MM.1S (cell line): ENCODE measurements at regions not wholly inside any gene's neighbourhood (a gene's known extent, or its start where the extent isn't known, plus 50 kb on each side); places are given as distances from the start of the nearest gene placed in this dataset.

Source experiments
- DNase-seq: peaks from one replicate; pipeline ENCODE4 v3.0.0-alpha.2; 2015
- H2AFZ ChIP-seq: fragments of 300-600 bp; sonication (generic); 2 replicates; pipeline ENCODE4 v1.6.0; 2016; ENCODE audit warnings: antibody characterized with exemption, low read length
- H3F3A ChIP-seq: fragments of 300-600 bp; sonication (generic); 2 replicates; pipeline ENCODE4 v1.6.1; 2016; ENCODE audit warnings: mild to moderate bottlenecking, antibody characterized with exemption, low read length, moderate library complexity, mixed read lengths; ENCODE audit not compliant: insufficient read depth
- H3K27ac ChIP-seq: fragments of 300-600 bp; sonication (generic); 2 replicates; pipeline ENCODE4 v1.5.1; 2016; ENCODE audit warnings: mild to moderate bottlenecking, low read length
- H3K27me3 ChIP-seq: fragments of 300-600 bp; sonication (generic); replicated peaks from 2 replicates; pipeline ENCODE4 v1.6.0; 2016; ENCODE audit warnings: low read length; ENCODE audit not compliant: insufficient read depth
- H3K36me3 ChIP-seq: fragments of 300-600 bp; sonication (generic); replicated peaks from 2 replicates; pipeline ENCODE4 v1.6.1; 2016; ENCODE audit warnings: mild to moderate bottlenecking, low read length, mixed read lengths; ENCODE audit not compliant: insufficient read depth
- H3K4me1 ChIP-seq: fragments of 300-600 bp; sonication (generic); 2 replicates; pipeline ENCODE4 v1.6.1; 2016; ENCODE audit warnings: low read length, mixed read lengths
- H3K4me2 ChIP-seq: fragments of 300-600 bp; sonication (generic); 2 replicates; pipeline ENCODE4 v1.6.0; 2016; ENCODE audit warnings: low read depth, low read length
- H3K4me3 ChIP-seq: fragments of 300-600 bp; sonication (generic); 2 replicates; pipeline ENCODE4 v1.5.1; 2016; ENCODE audit warnings: low read length, mixed read lengths
- H3K79me2 ChIP-seq: fragments of 300-600 bp; sonication (generic); 2 replicates; pipeline ENCODE4 v1.6.1; 2016; ENCODE audit warnings: mixed run types, low read length, mixed read lengths
- H3K9ac ChIP-seq: fragments of 300-600 bp; sonication (generic); 2 replicates; pipeline ENCODE4 v1.6.1; 2016; ENCODE audit warnings: low read length, mixed read lengths
- H3K9me2 ChIP-seq: fragments of 300-600 bp; sonication (generic); replicated peaks from 2 replicates; pipeline ENCODE4 v1.6.1; 2016; ENCODE audit warnings: mild to moderate bottlenecking, low read length, mixed read lengths; ENCODE audit not compliant: insufficient read depth
- H3K9me3 ChIP-seq: fragments of 300-600 bp; sonication (generic); replicated peaks from 2 replicates; pipeline ENCODE4 v1.6.1; 2016; ENCODE audit warnings: mild to moderate bottlenecking, low read length, mixed read lengths; ENCODE audit not compliant: insufficient read depth
- H4K20me1 ChIP-seq: fragments of 300-600 bp; sonication (generic); 2 replicates; pipeline ENCODE4 v1.6.1; 2016; ENCODE audit warnings: mild to moderate bottlenecking, low read length, moderate library complexity, mixed read lengths; ENCODE audit not compliant: insufficient read depth
- CTCF ChIP-seq: fragments of 300-600 bp; sonication (generic); IDR thresholded peaks from 2 replicates; pipeline ENCODE4 v1.5.1; 2016; ENCODE audit warnings: antibody characterized with exemption, low read length, mixed read lengths
- EZH2 ChIP-seq: fragments of 300-600 bp; sonication (generic); optimal IDR thresholded peaks from 2 replicates; pipeline ENCODE3; 2017; ENCODE audit warnings: low read depth, mild to moderate bottlenecking, antibody characterized with exemption, low read length, mixed read lengths
- EZH2phosphoT487 ChIP-seq: fragments of 300-600 bp; sonication (generic); IDR thresholded peaks from 2 replicates; pipeline ENCODE4 v1.6.1; 2018; ENCODE audit warnings: antibody characterized with exemption, low read length

DNA sequence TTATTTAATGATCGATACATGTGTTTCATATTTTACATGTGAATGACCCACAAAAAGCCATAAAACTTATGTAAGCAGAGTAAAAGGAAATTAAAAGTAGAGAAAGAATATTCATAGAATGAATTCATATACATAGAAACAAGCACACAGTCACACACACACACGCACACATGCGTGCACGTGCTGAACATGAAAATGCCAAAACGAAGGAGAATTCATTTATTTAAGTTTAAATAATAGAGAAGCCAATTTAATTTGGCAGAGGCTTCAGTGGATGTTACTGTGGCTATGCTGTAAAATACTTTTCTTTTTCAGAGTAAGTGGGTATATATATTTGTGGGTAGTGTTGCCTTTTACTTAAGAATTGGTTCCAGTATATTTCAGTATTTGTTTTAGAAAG, 145.0 kb upstream of the C21orf91 start:
- H3K9me2 ChIP-seq = no peaks in the 10 kb centered on the region
- no peaks in the 10 kb centered on the region for H3K79me2 ChIP-seq
- H3K27ac ChIP-seq = no peak overlapping the region
- H3F3A ChIP-seq = no peaks in the 10 kb centered on the region
- H3K36me3 ChIP-seq = no peaks in the 10 kb centered on the region
- TF ChIP-seq EZH2phosphoT487 (no peak), CTCF (no peak), EZH2 (no peak)
- H2AFZ ChIP-seq = no peak overlapping the region
- H3K9me3 ChIP-seq = no peaks in the 10 kb centered on the region
- H3K9ac ChIP-seq = no peak overlapping the region
- H3K4me1 ChIP-seq = no peaks in the 10 kb centered on the region
- no peak for DNase-seq
- no peaks in the 10 kb centered on the region for H4K20me1 ChIP-seq
- H3K4me2 ChIP-seq = no peak overlapping the region
- no peak overlapping the region for H3K4me3 ChIP-seq
- no peaks in the 10 kb centered on the region for H3K27me3 ChIP-seq

- Histone ChIP-seq H3K4me1 (no peaks in the 10 kb centered on the region), H3K36me3 (no peaks in the 10 kb centered on the region), H3K9me2 (no peaks in the 10 kb centered on the region), H3K4me2 (no peak overlapping the region), H2AFZ (no peak overlapping the region), H3K4me3 (no peak overlapping the region), H3K9ac (no peak overlapping the region), H3K27me3 (no peaks in the 10 kb centered on the region), H3K27ac (no peak overlapping the region), H4K20me1 (no peaks in the 10 kb centered on the region), H3K9me3 (no peaks in the 10 kb centered on the region), H3K79me2 (no peaks in the 10 kb centered on the region), H3F3A (no peaks in the 10 kb centered on the region)
- no peak for TF ChIP-seq EZH2
- TF ChIP-seq EZH2phosphoT487 = no peak
- no peak for TF ChIP-seq CTCF
- DNase-seq = no peak
These were observed 131.4 kb upstream of the C21orf91 start for GRCh38 chr21:17950591-17950990.

GRCh38 chr21:17949421-17949820, 130.3 kb upstream of the C21orf91 start:
- no peak for DNase-seq
- no peak overlapping the region for H3K9ac ChIP-seq

GRCh38 chr21:17947531-17947930, 128.4 kb upstream of the C21orf91 start:
- no peaks in the 10 kb centered on the region for H3F3A ChIP-seq
- no peaks in the 10 kb centered on the region for H3K36me3 ChIP-seq
- H3K9ac ChIP-seq = no peak overlapping the region
- no peaks in the 10 kb centered on the region for H3K9me3 ChIP-seq
- no peaks in the 10 kb centered on the region for H3K4me1 ChIP-seq
- no peak overlapping the region for H3K4me3 ChIP-seq
- no peaks in the 10 kb centered on the region for H3K27me3 ChIP-seq
- H3K4me2 ChIP-seq = no peak overlapping the region
- no peak for TF ChIP-seq EZH2phosphoT487
- no peak for TF ChIP-seq EZH2
- TF ChIP-seq CTCF = no peak
- no peaks in the 10 kb centered on the region for H3K9me2 ChIP-seq
- no peaks in the 10 kb centered on the region for H4K20me1 ChIP-seq
- no peak overlapping the region for H3K27ac ChIP-seq
- no peaks in the 10 kb centered on the region for H3K79me2 ChIP-seq
- no peak overlapping the region for H2AFZ ChIP-seq
- DNase-seq = no peak

More at GRCh38 chr21:17949421-17949820, 130.3 kb upstream of the C21orf91 start:
- no peak overlapping the region for H3K27ac ChIP-seq
- H3F3A ChIP-seq = no peaks in the 10 kb centered on the region
- H3K9me3 ChIP-seq = no peaks in the 10 kb centered on the region
- no peaks in the 10 kb centered on the region for H4K20me1 ChIP-seq
- no peaks in the 10 kb centered on the region for H3K36me3 ChIP-seq
- no peaks in the 10 kb centered on the region for H3K9me2 ChIP-seq
- H2AFZ ChIP-seq = no peak overlapping the region
- H3K79me2 ChIP-seq = no peaks in the 10 kb centered on the region
- no peaks in the 10 kb centered on the region for H3K27me3 ChIP-seq
- TF ChIP-seq EZH2 (no peak), EZH2phosphoT487 (no peak)
- no peak overlapping the region for H3K4me2 ChIP-seq
- H3K4me3 ChIP-seq = no peak overlapping the region
- H3K4me1 ChIP-seq = no peaks in the 10 kb centered on the region
